Chondrocyte (in vitro differentiated cells): ENCODE measurements at regions not wholly inside any gene's neighbourhood (a gene's known extent, or its start where the extent isn't known, plus 50 kb on each side); places are given as distances from the start of the nearest gene placed in this dataset.

Experiments used
- DNase-seq: peaks from one replicate; pipeline ENCODE4 v3.0.0; 2021; ENCODE audit warnings: mixed read lengths, low spot score
- H3K27ac Mint-ChIP-seq: one replicate; pipeline ENCODE4 v1.8.0; 2021; ENCODE audit warnings: mild to moderate bottlenecking, moderate library complexity, mixed read lengths; ENCODE audit not compliant: unreplicated experiment
- H3K27me3 Mint-ChIP-seq: 2 replicates; pipeline ENCODE4 v1.8.0; 2021; ENCODE audit warnings: low read depth, mixed read lengths
- H3K36me3 Mint-ChIP-seq: 2 replicates; pipeline ENCODE4 v1.8.0; 2021; ENCODE audit warnings: low read depth, mixed read lengths
- H3K4me1 Mint-ChIP-seq: 2 replicates; pipeline ENCODE4 v1.8.0; 2021; ENCODE audit warnings: low read depth, mild to moderate bottlenecking, mixed read lengths
- H3K4me3 Mint-ChIP-seq: one replicate; pipeline ENCODE4 v1.8.0; 2021; ENCODE audit warnings: mild to moderate bottlenecking, moderate library complexity, mixed read lengths; ENCODE audit not compliant: unreplicated experiment
- H3K9me3 Mint-ChIP-seq: 2 replicates; pipeline ENCODE4 v1.8.0; 2021; ENCODE audit warnings: low read depth, mixed read lengths
- TF ChIP-seq, protein P1 (sequence below): fragments of 200-600 bp; sonication (generic); IDR thresholded peaks from 2 replicates; pipeline ENCODE4 v1.5.0; 2021; ENCODE audit warnings: antibody characterized with exemption, mild to moderate bottlenecking, moderate library complexity

DNA sequence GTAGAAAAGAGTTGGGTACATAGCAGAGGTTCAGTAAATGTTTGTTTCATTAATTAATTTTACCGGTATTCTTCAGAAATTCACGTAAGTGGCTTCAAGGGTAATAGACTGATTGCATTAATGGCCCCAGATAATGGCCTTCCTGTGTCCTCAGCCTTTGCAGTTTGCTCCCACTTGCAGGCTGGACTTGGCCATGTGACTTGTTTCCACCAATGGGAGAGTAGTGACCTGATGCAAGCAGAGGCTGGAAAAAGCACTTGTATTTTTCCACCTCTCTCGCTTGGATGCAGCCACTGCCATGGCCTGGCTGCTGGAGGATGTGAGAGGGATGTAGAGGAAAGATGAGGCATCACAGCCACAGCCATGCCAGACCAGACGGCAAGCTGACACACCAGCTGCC lies 480.9 kb downstream of the CDK5RAP2 start:
- H3K4me3 Mint-ChIP-seq, result no peak overlapping the region
- no peaks in the 10 kb centered on the region for H3K9me3 Mint-ChIP-seq
- H3K4me1 Mint-ChIP-seq, result no peaks in the 10 kb centered on the region
- TF ChIP-seq, protein P1, sequence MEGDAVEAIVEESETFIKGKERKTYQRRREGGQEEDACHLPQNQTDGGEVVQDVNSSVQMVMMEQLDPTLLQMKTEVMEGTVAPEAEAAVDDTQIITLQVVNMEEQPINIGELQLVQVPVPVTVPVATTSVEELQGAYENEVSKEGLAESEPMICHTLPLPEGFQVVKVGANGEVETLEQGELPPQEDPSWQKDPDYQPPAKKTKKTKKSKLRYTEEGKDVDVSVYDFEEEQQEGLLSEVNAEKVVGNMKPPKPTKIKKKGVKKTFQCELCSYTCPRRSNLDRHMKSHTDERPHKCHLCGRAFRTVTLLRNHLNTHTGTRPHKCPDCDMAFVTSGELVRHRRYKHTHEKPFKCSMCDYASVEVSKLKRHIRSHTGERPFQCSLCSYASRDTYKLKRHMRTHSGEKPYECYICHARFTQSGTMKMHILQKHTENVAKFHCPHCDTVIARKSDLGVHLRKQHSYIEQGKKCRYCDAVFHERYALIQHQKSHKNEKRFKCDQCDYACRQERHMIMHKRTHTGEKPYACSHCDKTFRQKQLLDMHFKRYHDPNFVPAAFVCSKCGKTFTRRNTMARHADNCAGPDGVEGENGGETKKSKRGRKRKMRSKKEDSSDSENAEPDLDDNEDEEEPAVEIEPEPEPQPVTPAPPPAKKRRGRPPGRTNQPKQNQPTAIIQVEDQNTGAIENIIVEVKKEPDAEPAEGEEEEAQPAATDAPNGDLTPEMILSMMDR, result no peak
- peaks cover 9% of the 10 kb centered on the region for H3K27me3 Mint-ChIP-seq
- H3K27ac Mint-ChIP-seq, result no peak overlapping the region
- DNase-seq, result no peak
- H3K36me3 Mint-ChIP-seq, result no peaks in the 10 kb centered on the region

DNA sequence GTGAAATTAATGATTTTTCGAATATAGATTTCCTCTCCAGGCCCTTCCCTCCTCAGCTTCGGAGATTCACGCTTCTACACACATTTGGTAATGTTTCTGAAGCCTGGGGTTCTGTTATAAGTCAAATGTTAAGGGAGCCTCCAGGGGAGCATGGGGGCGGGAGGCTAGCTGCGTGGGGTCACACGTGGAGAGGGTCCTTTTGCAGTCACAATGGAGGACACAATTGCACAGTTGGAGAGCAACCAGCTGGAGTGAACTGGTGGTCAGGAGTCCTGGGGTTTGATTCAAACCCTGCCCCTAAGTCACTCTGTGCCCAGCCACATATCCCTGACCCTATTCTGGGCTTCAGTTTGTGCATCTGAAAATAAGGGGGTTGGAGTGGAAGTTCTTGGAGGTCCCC lies 481.4 kb downstream of the CDK5RAP2 start:
- Mint-ChIP-seq H3K36me3 (no peaks in the 10 kb centered on the region), H3K27ac (no peak overlapping the region), H3K4me1 (no peaks in the 10 kb centered on the region), H3K9me3 (no peaks in the 10 kb centered on the region), H3K27me3 (peaks cover 4% of the 10 kb centered on the region), H3K4me3 (no peak overlapping the region)
- TF ChIP-seq, protein P1, result no peak
- no peak for DNase-seq

DNA sequence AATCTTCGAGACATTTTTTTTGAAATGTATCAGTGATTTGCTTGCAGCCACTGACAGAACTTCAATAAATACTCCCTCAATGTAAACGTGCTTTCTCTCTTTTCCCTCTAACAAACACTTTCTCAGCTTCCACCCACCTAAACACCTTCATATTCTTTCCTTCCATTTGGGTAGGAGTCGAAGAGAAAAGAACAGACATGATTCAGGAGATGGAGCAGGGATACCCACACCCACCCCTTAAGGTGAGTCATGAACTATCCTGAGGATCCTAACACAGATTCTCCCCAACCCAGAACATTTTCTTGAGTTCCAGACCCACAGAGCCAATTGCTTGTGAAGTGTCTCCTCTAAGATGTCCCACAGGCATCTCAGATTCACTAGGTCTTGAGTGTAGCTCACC lies 488.8 kb downstream of the CDK5RAP2 start:
- no peak for DNase-seq
- Mint-ChIP-seq H3K27ac (no peak overlapping the region), H3K36me3 (no peaks in the 10 kb centered on the region), H3K4me1 (no peaks in the 10 kb centered on the region), H3K9me3 (peaks cover 8% of the 10 kb centered on the region), H3K4me3 (no peak overlapping the region), H3K27me3 (peaks cover 7% of the 10 kb centered on the region)
- TF ChIP-seq, protein P1, result no peak

DNA sequence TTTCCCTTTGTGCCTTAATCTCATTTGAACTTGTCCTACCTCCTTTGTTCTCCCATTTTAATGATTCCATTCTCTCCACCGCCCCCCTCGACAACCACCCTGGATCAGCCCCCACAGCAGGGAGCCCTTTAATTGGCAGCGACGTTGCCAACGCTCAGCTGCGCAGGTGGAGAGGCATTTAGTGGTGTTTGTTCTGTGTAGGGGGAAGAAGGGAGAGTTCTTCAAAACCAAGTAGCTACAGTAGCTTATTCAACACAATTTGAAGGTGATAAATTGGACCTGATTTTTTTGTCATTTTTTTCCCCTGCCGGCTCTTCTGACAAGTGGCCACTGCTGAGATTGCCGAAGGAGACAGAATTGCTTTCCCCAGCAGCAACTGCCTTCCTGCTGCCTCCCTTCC lies 499.1 kb downstream of the CDK5RAP2 start:
- TF ChIP-seq, protein P1, result no peak
- no peak for DNase-seq
- H3K9me3 Mint-ChIP-seq, result peaks cover 18% of the 10 kb centered on the region
- H3K4me3 Mint-ChIP-seq, result no peak overlapping the region
- peaks cover 2% of the 10 kb centered on the region for H3K36me3 Mint-ChIP-seq
- no peaks in the 10 kb centered on the region for H3K4me1 Mint-ChIP-seq
- no peak overlapping the region for H3K27ac Mint-ChIP-seq
- peaks cover 18% of the 10 kb centered on the region for H3K27me3 Mint-ChIP-seq

DNA sequence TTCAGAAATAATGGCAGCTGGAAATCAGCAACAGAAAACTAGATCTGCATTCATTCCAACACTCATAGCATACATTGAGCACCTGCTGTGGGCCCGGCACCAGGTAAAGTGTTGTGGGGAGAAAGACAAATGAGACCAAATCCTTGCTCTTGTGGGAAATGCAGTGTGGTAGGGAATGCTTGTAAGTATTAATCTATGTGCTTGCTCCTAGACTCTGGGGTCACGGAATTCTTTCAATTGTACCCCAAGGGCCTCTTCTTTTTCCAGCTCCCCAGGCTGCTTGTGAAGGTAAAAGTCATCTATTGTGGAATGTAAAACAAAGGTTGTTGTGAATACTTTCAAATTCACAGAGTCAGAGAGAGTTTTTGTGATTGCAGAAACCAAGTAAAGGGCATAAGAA lies 501.9 kb downstream of the CDK5RAP2 start:
- DNase-seq, result no peak
- no peaks in the 10 kb centered on the region for H3K9me3 Mint-ChIP-seq
- no peaks in the 10 kb centered on the region for H3K36me3 Mint-ChIP-seq
- no peak overlapping the region for H3K27ac Mint-ChIP-seq
- peaks cover 19% of the 10 kb centered on the region for H3K27me3 Mint-ChIP-seq
- TF ChIP-seq, protein P1, result no peak
- no peaks in the 10 kb centered on the region for H3K4me1 Mint-ChIP-seq
- H3K4me3 Mint-ChIP-seq, result no peak overlapping the region
